SU-DHL-6 (cell line): ENCODE measurements at regions not wholly inside any gene's neighbourhood (a gene's known extent, or its start where the extent isn't known, plus 50 kb on each side); places are given as distances from the start of the nearest gene placed in this dataset.

Experiments used
- H2AFZ ChIP-seq: fragments of 200-600 bp; sonication (generic); 2 replicates; pipeline ENCODE4 v1.6.1; 2014; ENCODE audit warnings: low read depth, mild to moderate bottlenecking, moderate library complexity, mixed read lengths, antibody characterized with exemption, low read length; ENCODE audit not compliant: severe bottlenecking
- H3F3A ChIP-seq: fragments of 200-600 bp; shearing (Covaris generic); 2 replicates; pipeline ENCODE4 v1.6.0; 2016; ENCODE audit warnings: antibody characterized with exemption, mild to moderate bottlenecking; ENCODE audit not compliant: insufficient read depth
- H3K27ac ChIP-seq: fragments of 200-600 bp; sonication (generic); 2 replicates; pipeline ENCODE4 v1.5.1; 2016; ENCODE audit warnings: low read depth, mild to moderate bottlenecking, low read length, moderate library complexity, mixed read lengths
- H3K27me3 ChIP-seq: fragments of 200-600 bp; sonication (generic), shearing (Covaris generic); 2 replicates; pipeline ENCODE4 v1.6.0; 2014; ENCODE audit warnings: mild to moderate bottlenecking, low read length
- H3K36me3 ChIP-seq: fragments of 200-600 bp; sonication (generic); 2 replicates; pipeline ENCODE4 v1.6.1; 2014; ENCODE audit warnings: mild to moderate bottlenecking, low read length, mixed read lengths
- H3K4me2 ChIP-seq: fragments of 300-600, 200-600 bp; shearing (Covaris generic), sonication (generic); 2 replicates; pipeline ENCODE4 v1.6.0; 2014; ENCODE audit warnings: low read length, low read depth, mild to moderate bottlenecking; ENCODE audit not compliant: poor library complexity, severe bottlenecking
- H3K4me3 ChIP-seq: fragments of 200-600 bp; sonication (generic); 2 replicates; pipeline ENCODE4 v1.5.1; 2014; ENCODE audit warnings: antibody characterized with exemption, low read length, mild to moderate bottlenecking, mixed read lengths; ENCODE audit not compliant: insufficient read depth, poor library complexity, severe bottlenecking
- H3K79me2 ChIP-seq: fragments of 200-600 bp; sonication (generic); 2 replicates; pipeline ENCODE4 v1.6.1; 2014; ENCODE audit warnings: mild to moderate bottlenecking, low read length, moderate library complexity; ENCODE audit not compliant: insufficient read depth
- H3K9ac ChIP-seq: fragments of 200-600 bp; sonication (generic); 2 replicates; pipeline ENCODE4 v1.7.0; 2014; ENCODE audit warnings: mild to moderate bottlenecking, low read length
- H3K9me2 ChIP-seq: fragments of 200-600 bp; sonication (generic); replicated peaks from 2 replicates; pipeline ENCODE4 v1.6.1; 2014; ENCODE audit warnings: low read length; ENCODE audit not compliant: insufficient read depth
- H3K9me3 ChIP-seq: fragments of 200-600 bp; sonication (generic); 2 replicates; pipeline ENCODE4 v1.6.1; 2014; ENCODE audit warnings: low read length, mixed read lengths; ENCODE audit not compliant: insufficient read depth
- H4K20me1 ChIP-seq: fragments of 200-600 bp; sonication (generic); 2 replicates; pipeline ENCODE4 v1.6.1; 2014; ENCODE audit warnings: low read depth, mild to moderate bottlenecking, antibody characterized with exemption, low read length, moderate library complexity, mixed read lengths
- EZH2phosphoT487 ChIP-seq: fragments of 200-600 bp; sonication (generic), shearing (Covaris generic); conservative IDR thresholded peaks from 2 replicates; pipeline ENCODE4 v1.6.1; 2018; ENCODE audit warnings: mild to moderate bottlenecking, antibody characterized with exemption, low read length, moderate library complexity, mixed read lengths
- TF ChIP-seq, protein P1 (sequence below): fragments of 200-600 bp; sonication (generic); IDR thresholded peaks from one replicate; pipeline ENCODE4 v1.5.1; 2017; ENCODE audit warnings: antibody characterized with exemption, mild to moderate bottlenecking, low read length, moderate library complexity; ENCODE audit not compliant: insufficient read depth, poor library complexity, severe bottlenecking

DNA sequence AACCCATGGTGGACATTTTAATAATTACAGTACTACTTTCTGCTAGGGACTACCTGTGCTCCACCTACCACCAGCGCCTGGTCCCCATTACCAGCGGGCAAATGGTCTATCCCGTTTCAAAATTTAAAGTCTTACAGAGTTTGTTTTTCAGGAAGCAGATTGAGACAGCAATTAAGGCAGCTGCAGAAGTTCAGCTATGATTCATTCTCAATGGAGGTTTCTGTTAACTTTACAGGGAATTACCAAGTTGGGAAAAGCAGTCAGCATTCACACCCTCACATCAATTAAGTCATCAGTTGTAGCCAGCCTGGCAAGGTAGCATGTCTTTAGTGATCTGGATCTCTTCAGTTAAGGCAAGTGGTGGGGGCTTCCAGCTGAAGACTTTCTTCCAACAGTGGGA is 410.6 kb upstream of the DAB2 start:
- Histone ChIP-seq H3K36me3 (no peaks in the 10 kb centered on the region), H2AFZ (no peak overlapping the region), H3K4me3 (no peak overlapping the region), H3K9me2 (no peaks in the 10 kb centered on the region), H3K27ac (no peak overlapping the region), H3K4me2 (no peak overlapping the region), H4K20me1 (no peaks in the 10 kb centered on the region), H3K79me2 (no peaks in the 10 kb centered on the region), H3F3A (no peaks in the 10 kb centered on the region), H3K9ac (no peak overlapping the region), H3K27me3 (no peaks in the 10 kb centered on the region), H3K9me3 (no peaks in the 10 kb centered on the region; the same call in 1 of the 2 replicates)
- TF ChIP-seq, protein P1, sequence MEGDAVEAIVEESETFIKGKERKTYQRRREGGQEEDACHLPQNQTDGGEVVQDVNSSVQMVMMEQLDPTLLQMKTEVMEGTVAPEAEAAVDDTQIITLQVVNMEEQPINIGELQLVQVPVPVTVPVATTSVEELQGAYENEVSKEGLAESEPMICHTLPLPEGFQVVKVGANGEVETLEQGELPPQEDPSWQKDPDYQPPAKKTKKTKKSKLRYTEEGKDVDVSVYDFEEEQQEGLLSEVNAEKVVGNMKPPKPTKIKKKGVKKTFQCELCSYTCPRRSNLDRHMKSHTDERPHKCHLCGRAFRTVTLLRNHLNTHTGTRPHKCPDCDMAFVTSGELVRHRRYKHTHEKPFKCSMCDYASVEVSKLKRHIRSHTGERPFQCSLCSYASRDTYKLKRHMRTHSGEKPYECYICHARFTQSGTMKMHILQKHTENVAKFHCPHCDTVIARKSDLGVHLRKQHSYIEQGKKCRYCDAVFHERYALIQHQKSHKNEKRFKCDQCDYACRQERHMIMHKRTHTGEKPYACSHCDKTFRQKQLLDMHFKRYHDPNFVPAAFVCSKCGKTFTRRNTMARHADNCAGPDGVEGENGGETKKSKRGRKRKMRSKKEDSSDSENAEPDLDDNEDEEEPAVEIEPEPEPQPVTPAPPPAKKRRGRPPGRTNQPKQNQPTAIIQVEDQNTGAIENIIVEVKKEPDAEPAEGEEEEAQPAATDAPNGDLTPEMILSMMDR: no peak
- no peak for TF ChIP-seq EZH2phosphoT487

DNA sequence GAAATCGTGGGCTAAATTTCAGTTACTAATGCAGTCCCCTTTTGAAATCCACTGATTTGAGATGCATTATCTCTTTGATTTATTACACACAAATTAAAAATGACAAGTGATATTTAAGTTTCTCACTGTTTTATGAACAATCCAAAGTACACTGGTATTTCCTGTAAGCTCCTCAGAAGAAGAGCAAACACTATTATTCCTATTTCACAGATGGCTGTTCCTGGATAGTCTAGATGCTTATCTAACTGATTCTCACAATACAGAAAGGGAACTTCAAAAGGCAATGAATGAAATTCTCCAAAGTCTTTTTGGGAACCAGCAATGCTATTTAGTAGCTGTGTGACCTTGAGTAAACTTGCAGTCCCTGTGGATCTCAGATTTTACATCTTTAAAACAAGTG is 404.7 kb upstream of the DAB2 start:
- no peak for TF ChIP-seq EZH2phosphoT487
- TF ChIP-seq, protein P1: no peak
- H3F3A ChIP-seq: no peaks in the 10 kb centered on the region
- no peaks in the 10 kb centered on the region for H3K36me3 ChIP-seq
- H3K9me3 ChIP-seq: no peaks in the 10 kb centered on the region
- H3K79me2 ChIP-seq: no peaks in the 10 kb centered on the region
- no peak overlapping the region for H3K27ac ChIP-seq
- no peak overlapping the region for H2AFZ ChIP-seq
- no peaks in the 10 kb centered on the region for H3K9me2 ChIP-seq
- no peaks in the 10 kb centered on the region for H3K27me3 ChIP-seq
- H4K20me1 ChIP-seq: no peaks in the 10 kb centered on the region
- no peak overlapping the region for H3K4me2 ChIP-seq
- H3K9ac ChIP-seq: no peak overlapping the region
- no peak overlapping the region for H3K4me3 ChIP-seq

DNA sequence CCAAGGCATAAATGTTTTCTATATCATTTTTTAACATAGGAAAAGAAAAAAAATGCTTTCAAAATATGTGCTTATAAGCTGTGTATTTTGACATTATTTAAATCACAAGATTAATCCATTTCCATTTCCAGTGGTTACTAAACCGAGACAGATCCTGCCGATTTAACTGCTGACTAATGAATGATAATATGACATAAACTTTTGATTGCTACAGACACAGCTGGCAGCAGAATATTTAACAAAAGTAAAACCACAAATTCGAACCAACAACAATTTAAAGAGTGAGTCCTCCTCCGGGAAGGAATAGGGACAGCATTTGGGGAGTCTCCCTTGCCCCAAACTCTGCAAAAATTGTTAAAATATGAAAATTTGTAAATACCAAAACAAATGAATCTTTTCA is 401.3 kb upstream of the DAB2 start:
- Histone ChIP-seq H2AFZ (no peak overlapping the region), H3K79me2 (no peaks in the 10 kb centered on the region), H3F3A (no peaks in the 10 kb centered on the region), H3K9ac (no peak overlapping the region), H3K9me2 (no peaks in the 10 kb centered on the region), H3K9me3 (no peaks in the 10 kb centered on the region), H3K27ac (no peak overlapping the region), H3K4me3 (no peak overlapping the region), H3K36me3 (no peaks in the 10 kb centered on the region), H3K4me2 (no peak overlapping the region), H4K20me1 (no peaks in the 10 kb centered on the region), H3K27me3 (no peaks in the 10 kb centered on the region)
- TF ChIP-seq, protein P1: no peak
- no peak for TF ChIP-seq EZH2phosphoT487
